Adrenal gland (tissue), 5 donors: ENCODE measurements at regions not wholly inside any gene's neighbourhood (a gene's known extent, or its start where the extent isn't known, plus 50 kb on each side); places are given as distances from the start of the nearest gene placed in this dataset.

Experiments
- POLR2A ChIP-seq, 2 donors: fragments of 450-650 bp; IDR thresholded peaks; one replicate each; pipeline ENCODE4 v1.6.1; 2017; ENCODE audit warnings: antibody characterized with exemption in 2 of 2, mild to moderate bottlenecking in 2 of 2, moderate library complexity in 1 of 2
- TF ChIP-seq, protein P1 (sequence below), 6 experiments: fragments of 450-650 bp in 4 of 6; fragments of 200-600 bp in 2 of 6; sonication (generic) in 1 of 6; IDR thresholded peaks; 1 replicate in 5 of 6; 2 replicates in 1 of 6; pipeline versions ENCODE4 v1.5.1 to v1.8.0; 2016 to 2021; ENCODE audit warnings: antibody characterized with exemption in 6 of 6, mild to moderate bottlenecking in 2 of 6, moderate library complexity in 1 of 6
- donor health status: DM: no; HTN: no; CAD: no.

DNA sequence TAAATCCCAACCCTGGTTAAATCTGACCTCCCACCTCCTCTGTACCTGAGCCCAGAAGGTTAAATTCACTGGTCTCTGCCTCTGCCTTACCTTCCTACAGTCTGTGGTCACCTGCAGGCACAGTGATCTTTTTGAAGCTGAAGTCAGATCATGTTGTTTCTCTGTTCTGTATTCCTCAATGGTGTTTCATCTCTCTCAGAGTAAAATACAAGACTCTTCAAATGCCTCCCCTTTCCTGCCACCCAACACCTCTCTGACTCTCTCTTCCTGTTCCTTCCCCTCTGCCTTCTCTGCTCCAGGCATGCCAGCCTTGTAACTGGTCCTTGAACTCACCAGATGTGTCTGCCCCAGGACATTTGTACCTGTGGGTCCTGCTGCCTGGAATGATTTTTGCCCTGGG, 219.3 kb downstream of the UXS1 start:
- TF ChIP-seq POLR2A (IDR thresholded peaks at IDR 0.05): no peak
- TF ChIP-seq, protein P1, sequence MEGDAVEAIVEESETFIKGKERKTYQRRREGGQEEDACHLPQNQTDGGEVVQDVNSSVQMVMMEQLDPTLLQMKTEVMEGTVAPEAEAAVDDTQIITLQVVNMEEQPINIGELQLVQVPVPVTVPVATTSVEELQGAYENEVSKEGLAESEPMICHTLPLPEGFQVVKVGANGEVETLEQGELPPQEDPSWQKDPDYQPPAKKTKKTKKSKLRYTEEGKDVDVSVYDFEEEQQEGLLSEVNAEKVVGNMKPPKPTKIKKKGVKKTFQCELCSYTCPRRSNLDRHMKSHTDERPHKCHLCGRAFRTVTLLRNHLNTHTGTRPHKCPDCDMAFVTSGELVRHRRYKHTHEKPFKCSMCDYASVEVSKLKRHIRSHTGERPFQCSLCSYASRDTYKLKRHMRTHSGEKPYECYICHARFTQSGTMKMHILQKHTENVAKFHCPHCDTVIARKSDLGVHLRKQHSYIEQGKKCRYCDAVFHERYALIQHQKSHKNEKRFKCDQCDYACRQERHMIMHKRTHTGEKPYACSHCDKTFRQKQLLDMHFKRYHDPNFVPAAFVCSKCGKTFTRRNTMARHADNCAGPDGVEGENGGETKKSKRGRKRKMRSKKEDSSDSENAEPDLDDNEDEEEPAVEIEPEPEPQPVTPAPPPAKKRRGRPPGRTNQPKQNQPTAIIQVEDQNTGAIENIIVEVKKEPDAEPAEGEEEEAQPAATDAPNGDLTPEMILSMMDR (IDR thresholded peaks at IDR 0.05): no peak
